Endothelial cell of umbilical vein (primary cell): ENCODE measurements at regions not wholly inside any gene's neighbourhood (a gene's known extent, or its start where the extent isn't known, plus 50 kb on each side); places are given as distances from the start of the nearest gene placed in this dataset.

Experiments
- BruUV-seq: library from RNA; stranded (reverse); fragments of 400-500 nt; replicated peaks from 2 replicates; lab custom pipeline; 2021; lab: Mats Ljungman, UMichigan
- CTCF ChIA-PET: fragments of 300-600, 350-600 bp; sonication (Branson Sonifier 250); formaldehyde crosslinking; loops from one replicate; lab custom pipeline; 2021; ENCODE audit warnings: antibody characterized with exemption, inconsistent platforms; lab: Charles Lee
- POLR2A ChIA-PET: fragments of 300-600, 350-600 bp; sonication (Branson Sonifier 250); formaldehyde crosslinking; loops from one replicate; lab custom pipeline; 2021; ENCODE audit warnings: antibody characterized with exemption, inconsistent platforms; lab: Charles Lee
- DNase-seq: peaks from one replicate; pipeline ENCODE4 v3.0.0-alpha.2; 2011; ENCODE audit warnings: low read depth, low spot score
- FAIRE-seq: peaks from 2 replicates; lab custom pipeline; 2011; peaks lifted over from hg19 to GRCh38; lab: Jason Lieb, UNC
- H2AFZ ChIP-seq: 2 replicates; pipeline ENCODE4 v1.6.0; 2012; ENCODE audit warnings: low read depth, low read length, control low read depth, inconsistent platforms
- H3K27ac ChIP-seq: 2 replicates; pipeline ENCODE4 v1.5.1; 2011; ENCODE audit warnings: low read depth, mild to moderate bottlenecking, control low read depth, low read length, moderate library complexity; ENCODE audit not compliant: insufficient read depth
- H3K27me3 ChIP-seq, 2 experiments: 2 replicates each; pipeline versions ENCODE4 v1.6.0 to v1.6.1; 2011; ENCODE audit warnings: low read length in 2 of 2, mixed read lengths in 1 of 2; ENCODE audit not compliant: control insufficient read depth in 2 of 2, insufficient read depth in 2 of 2
- H3K36me3 ChIP-seq, 2 experiments: 2 replicates in 1 of 2; 3 replicates in 1 of 2; pipeline ENCODE4 v1.5.1; 2011; ENCODE audit warnings: low read length in 2 of 2, mild to moderate bottlenecking in 1 of 2, moderate library complexity in 1 of 2; ENCODE audit not compliant: control insufficient read depth in 2 of 2, insufficient read depth in 2 of 2; ENCODE audit errors: extremely low read depth in 1 of 2
- H3K4me1 ChIP-seq: 3 replicates; pipeline ENCODE4 v1.5.1; 2011; ENCODE audit warnings: mild to moderate bottlenecking, low read length; ENCODE audit not compliant: control insufficient read depth, insufficient read depth; ENCODE audit errors: extremely low read depth
- H3K4me2 ChIP-seq: 2 replicates; pipeline ENCODE4 v1.6.1; 2011; ENCODE audit warnings: low read length, control low read depth, mixed read lengths; ENCODE audit not compliant: insufficient read depth
- H3K4me3 ChIP-seq, 3 experiments: fragments of 200-600 bp in 1 of 3; sonication (generic), shearing (Covaris generic) in 1 of 3; replicated peaks in 1 of 3; 2 replicates each; pipeline ENCODE4 v1.5.1; 2011 to 2016; ENCODE audit warnings: control low read depth in 3 of 3, low read length in 3 of 3, mild to moderate bottlenecking in 2 of 3, inconsistent platforms in 1 of 3, low read depth in 1 of 3, moderate library complexity in 1 of 3; ENCODE audit not compliant: insufficient read depth in 1 of 3
- H3K79me2 ChIP-seq: 2 replicates; pipeline ENCODE4 v1.6.0; 2012; ENCODE audit warnings: low read length, inconsistent platforms; ENCODE audit not compliant: control insufficient read depth, insufficient read depth
- H3K9ac ChIP-seq: replicated peaks from 2 replicates; pipeline ENCODE3; 2011; ENCODE audit warnings: low read length, control low read depth; ENCODE audit not compliant: insufficient read depth; ENCODE audit errors: extremely low read depth
- H3K9me1 ChIP-seq: replicated peaks from 3 replicates; pipeline ENCODE4 v1.6.0; 2011; ENCODE audit warnings: mild to moderate bottlenecking, low read length; ENCODE audit not compliant: control insufficient read depth, insufficient read depth; ENCODE audit errors: extremely low read depth
- H3K9me3 ChIP-seq: replicated peaks from 2 replicates; pipeline ENCODE4 v1.5.1; 2012; ENCODE audit warnings: low read length, inconsistent platforms; ENCODE audit not compliant: control insufficient read depth, insufficient read depth
- H4K20me1 ChIP-seq: replicated peaks from 2 replicates; pipeline ENCODE3; 2011; ENCODE audit warnings: mild to moderate bottlenecking, low read length; ENCODE audit not compliant: control insufficient read depth, insufficient read depth; ENCODE audit errors: extremely low read depth
- EZH2 ChIP-seq: IDR thresholded peaks from 2 replicates; pipeline ENCODE4 v1.6.1; 2012; ENCODE audit warnings: borderline replicate concordance, low read depth, mild to moderate bottlenecking, moderate library complexity, low read length, inconsistent platforms; ENCODE audit not compliant: severe bottlenecking
- FOS ChIP-seq: IDR thresholded peaks from 2 replicates; pipeline ENCODE4 v1.6.1; 2011; ENCODE audit warnings: mild to moderate bottlenecking, low read length, moderate library complexity, borderline replicate concordance; ENCODE audit not compliant: insufficient read depth
- JUN ChIP-seq: IDR thresholded peaks from 2 replicates; pipeline ENCODE4 v1.6.1; 2011; ENCODE audit warnings: borderline replicate concordance, low read depth; ENCODE audit not compliant: insufficient read length, insufficient read depth
- MYC ChIP-seq: IDR thresholded peaks from one replicate; pipeline ENCODE4 v1.6.1; 2011; ENCODE audit warnings: mild to moderate bottlenecking, low read depth, low read length
- POLR2A ChIP-seq: IDR thresholded peaks from 2 replicates; pipeline ENCODE4 v1.6.1; 2012; ENCODE audit warnings: low read depth, mild to moderate bottlenecking, control low read depth, low read length
- POLR2AphosphoS5 ChIP-seq: IDR thresholded peaks from 2 replicates; pipeline ENCODE4 v1.6.1; 2012; ENCODE audit warnings: low read depth, mild to moderate bottlenecking, control low read depth, low read length, moderate library complexity; ENCODE audit not compliant: insufficient read depth
- dilution Hi-C: fragments of 300-500 bp; cut with MboI; formaldehyde crosslinking; loops from one replicate; pipeline ENCODE4 v1.15.0; 2019; ENCODE audit warnings: low sequenced_read_pairs; ENCODE audit not compliant: extremely low pct_ligation_motif_present
- intact Hi-C: fragments of 100-400 bp; cut with micrococcal nuclease; formaldehyde crosslinking; loops from one replicate; pipeline ENCODE4 v1.10.0; 2022
- TF ChIP-seq, protein P1 (sequence below): IDR thresholded peaks from 2 replicates; pipeline ENCODE4 v1.6.1; 2011; ENCODE audit not compliant: insufficient read depth, insufficient read length
- TF ChIP-seq, protein P2 (sequence below), 2 donors: IDR thresholded peaks; 1 replicate in 1 of 2; 2 replicates in 1 of 2; pipeline ENCODE4 v1.5.1; 2011; ENCODE audit warnings: low read length in 2 of 2, mild to moderate bottlenecking in 2 of 2, moderate library complexity in 2 of 2, control low read depth in 1 of 2, inconsistent platforms in 1 of 2, low read depth in 1 of 2; ENCODE audit not compliant: insufficient read depth in 1 of 2; ENCODE audit errors: extremely low read depth in 1 of 2

DNA sequence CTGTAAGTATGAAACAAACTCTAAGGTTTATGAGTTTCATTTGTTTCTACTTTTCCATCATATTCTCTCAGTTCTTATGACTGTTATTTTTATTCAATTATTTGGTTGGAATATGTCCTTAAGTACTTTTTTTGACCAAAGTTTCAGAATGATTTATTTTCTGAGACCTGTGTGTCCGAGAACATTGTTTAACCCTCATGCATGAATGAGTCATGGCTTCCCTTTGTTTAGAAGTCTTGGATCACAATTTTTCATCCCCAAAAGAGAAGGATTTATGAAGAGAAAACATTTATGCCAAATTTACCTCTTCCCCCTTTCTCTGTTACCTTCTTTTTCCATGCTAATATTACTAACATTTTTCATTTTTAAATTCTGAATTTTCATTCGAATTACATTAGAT lies 518.0 kb upstream of the NR2F2 start:
- Histone ChIP-seq H3K27ac (peak overlapping the region; percentile 42), H4K20me1 (no peaks in the 10 kb centered on the region), H3K9me1 (no peaks in the 10 kb centered on the region), H3K4me3 (no peak overlapping the region), H3K4me1 (peaks cover 9% of the 10 kb centered on the region), H3K79me2 (no peaks in the 10 kb centered on the region), H3K27me3 (no peaks in the 10 kb centered on the region), H3K9me3 (no peaks in the 10 kb centered on the region), H3K36me3 (no peaks in the 10 kb centered on the region), H3K9ac (no peak overlapping the region), H3K4me2 (peak overlapping the region; percentile 63), H2AFZ (no peak overlapping the region)
- intact Hi-C loops (loop anchor here (1.0 kb wide), 1 partner anchor 518 kb away; the partner anchor contains the start of gene NR2F2), dilution Hi-C loops (no loop called here)
- DNase-seq (peak; percentile 84), FAIRE-seq (peak; percentile 93)
- TF ChIP-seq FOS = peak; percentile 86
- peak; percentile 84 for TF ChIP-seq JUN
- TF ChIP-seq, protein P1, sequence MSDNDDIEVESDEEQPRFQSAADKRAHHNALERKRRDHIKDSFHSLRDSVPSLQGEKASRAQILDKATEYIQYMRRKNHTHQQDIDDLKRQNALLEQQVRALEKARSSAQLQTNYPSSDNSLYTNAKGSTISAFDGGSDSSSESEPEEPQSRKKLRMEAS = no peak
- POLR2A ChIA-PET = no interaction called here
- CTCF ChIA-PET = no interaction called here
- no TSS peak for BruUV-seq

DNA sequence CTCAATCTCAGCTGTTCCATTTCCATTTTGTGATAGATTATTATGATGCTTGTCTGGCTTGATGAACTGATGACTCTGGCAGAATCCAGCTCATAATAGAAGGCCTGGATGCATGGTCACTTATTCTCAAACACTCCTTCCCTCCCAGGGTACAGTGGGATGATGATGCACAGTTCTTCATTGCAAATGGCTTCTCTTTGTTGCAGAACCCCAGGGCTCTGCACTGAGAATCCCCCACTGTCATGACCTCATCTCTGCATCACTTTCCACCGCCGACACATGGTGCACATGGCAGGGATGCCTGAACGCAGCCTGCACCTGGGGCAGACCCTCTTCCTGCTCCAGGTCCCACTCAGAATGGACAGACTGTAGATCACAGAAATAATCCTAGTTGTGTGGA lies 515.6 kb upstream of the NR2F2 start:
- Histone ChIP-seq H3K4me2 (no peak overlapping the region), H3K36me3 (no peaks in the 10 kb centered on the region), H2AFZ (no peak overlapping the region), H3K9me1 (no peaks in the 10 kb centered on the region), H3K79me2 (no peaks in the 10 kb centered on the region), H4K20me1 (no peaks in the 10 kb centered on the region), H3K27me3 (no peaks in the 10 kb centered on the region), H3K9me3 (no peaks in the 10 kb centered on the region), H3K9ac (no peak overlapping the region), H3K4me1 (peaks cover 9% of the 10 kb centered on the region), H3K4me3 (no peak overlapping the region), H3K27ac (no peak overlapping the region)
- no peak for FAIRE-seq
- ChIA-PET POLR2A (no interaction called here), CTCF (no interaction called here)
- DNase-seq = no peak
- TF ChIP-seq, protein P1 = no peak
- TF ChIP-seq, protein P2, sequence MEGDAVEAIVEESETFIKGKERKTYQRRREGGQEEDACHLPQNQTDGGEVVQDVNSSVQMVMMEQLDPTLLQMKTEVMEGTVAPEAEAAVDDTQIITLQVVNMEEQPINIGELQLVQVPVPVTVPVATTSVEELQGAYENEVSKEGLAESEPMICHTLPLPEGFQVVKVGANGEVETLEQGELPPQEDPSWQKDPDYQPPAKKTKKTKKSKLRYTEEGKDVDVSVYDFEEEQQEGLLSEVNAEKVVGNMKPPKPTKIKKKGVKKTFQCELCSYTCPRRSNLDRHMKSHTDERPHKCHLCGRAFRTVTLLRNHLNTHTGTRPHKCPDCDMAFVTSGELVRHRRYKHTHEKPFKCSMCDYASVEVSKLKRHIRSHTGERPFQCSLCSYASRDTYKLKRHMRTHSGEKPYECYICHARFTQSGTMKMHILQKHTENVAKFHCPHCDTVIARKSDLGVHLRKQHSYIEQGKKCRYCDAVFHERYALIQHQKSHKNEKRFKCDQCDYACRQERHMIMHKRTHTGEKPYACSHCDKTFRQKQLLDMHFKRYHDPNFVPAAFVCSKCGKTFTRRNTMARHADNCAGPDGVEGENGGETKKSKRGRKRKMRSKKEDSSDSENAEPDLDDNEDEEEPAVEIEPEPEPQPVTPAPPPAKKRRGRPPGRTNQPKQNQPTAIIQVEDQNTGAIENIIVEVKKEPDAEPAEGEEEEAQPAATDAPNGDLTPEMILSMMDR (IDR thresholded peaks at IDR 0.05; ENCODE audit: extremely low read depth in 1 of 2, insufficient read depth in 1 of 2, low read depth in 1 of 2, low read length in 2 of 2) = no peak
- TF ChIP-seq POLR2AphosphoS5 = no peak
- no peak for TF ChIP-seq EZH2
- TF ChIP-seq FOS = no peak
- no peak for TF ChIP-seq POLR2A
- no peak for TF ChIP-seq MYC
- intact Hi-C loops = no loop called here
- no TSS peak for BruUV-seq
- dilution Hi-C loops = no loop called here
